ENCODE measurements at regions not wholly inside any gene's neighbourhood (a gene's known extent, or its start where the extent isn't known, plus 50 kb on each side); places are given as distances from the start of the nearest gene placed in this dataset.

DNA sequence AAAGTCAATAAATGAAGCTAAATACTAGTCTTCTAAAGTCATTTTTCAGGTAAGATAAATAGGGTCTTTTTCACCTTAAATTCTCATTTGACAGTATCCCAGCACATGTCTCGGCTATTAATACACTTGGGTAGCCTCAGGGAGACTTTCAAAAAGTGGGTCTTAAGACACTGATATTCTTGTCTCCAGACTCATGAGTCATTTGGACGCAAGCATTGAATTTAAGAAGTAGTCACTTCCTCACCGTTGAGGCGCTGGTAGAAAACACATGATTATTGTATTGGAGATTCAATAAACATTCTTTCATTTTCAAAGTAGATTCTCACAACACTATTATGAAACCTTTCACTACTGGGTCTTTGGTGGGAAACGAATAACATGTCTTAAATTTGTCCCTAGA, 108.9 kb upstream of the SP8 start:
- H3K27ac ChIP-seq, result no peak overlapping the region
- H3K27me3 ChIP-seq, result no peaks in the 10 kb centered on the region
- H3K9me3 ChIP-seq, result no peaks in the 10 kb centered on the region
- TF ChIP-seq POLR2AphosphoS5 (IDR thresholded peaks at IDR 0.05; ENCODE audit: insufficient read depth in 1 of 2, low read depth in 1 of 2) (no peak), POLR2A (IDR thresholded peaks at IDR 0.05) (no peak)
- TF ChIP-seq, protein P1, sequence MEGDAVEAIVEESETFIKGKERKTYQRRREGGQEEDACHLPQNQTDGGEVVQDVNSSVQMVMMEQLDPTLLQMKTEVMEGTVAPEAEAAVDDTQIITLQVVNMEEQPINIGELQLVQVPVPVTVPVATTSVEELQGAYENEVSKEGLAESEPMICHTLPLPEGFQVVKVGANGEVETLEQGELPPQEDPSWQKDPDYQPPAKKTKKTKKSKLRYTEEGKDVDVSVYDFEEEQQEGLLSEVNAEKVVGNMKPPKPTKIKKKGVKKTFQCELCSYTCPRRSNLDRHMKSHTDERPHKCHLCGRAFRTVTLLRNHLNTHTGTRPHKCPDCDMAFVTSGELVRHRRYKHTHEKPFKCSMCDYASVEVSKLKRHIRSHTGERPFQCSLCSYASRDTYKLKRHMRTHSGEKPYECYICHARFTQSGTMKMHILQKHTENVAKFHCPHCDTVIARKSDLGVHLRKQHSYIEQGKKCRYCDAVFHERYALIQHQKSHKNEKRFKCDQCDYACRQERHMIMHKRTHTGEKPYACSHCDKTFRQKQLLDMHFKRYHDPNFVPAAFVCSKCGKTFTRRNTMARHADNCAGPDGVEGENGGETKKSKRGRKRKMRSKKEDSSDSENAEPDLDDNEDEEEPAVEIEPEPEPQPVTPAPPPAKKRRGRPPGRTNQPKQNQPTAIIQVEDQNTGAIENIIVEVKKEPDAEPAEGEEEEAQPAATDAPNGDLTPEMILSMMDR (IDR thresholded peaks at IDR 0.05), result no peak
- no peaks in the 10 kb centered on the region for H3K4me1 ChIP-seq
- H3K36me3 ChIP-seq, result no peaks in the 10 kb centered on the region
- DNase-seq (ENCODE audit: extremely low spot score in 2 of 2), result no peak
- intact Hi-C loops (cut with DNase I), result no loop called here
- H3K4me3 ChIP-seq, result no peak overlapping the region

DNA sequence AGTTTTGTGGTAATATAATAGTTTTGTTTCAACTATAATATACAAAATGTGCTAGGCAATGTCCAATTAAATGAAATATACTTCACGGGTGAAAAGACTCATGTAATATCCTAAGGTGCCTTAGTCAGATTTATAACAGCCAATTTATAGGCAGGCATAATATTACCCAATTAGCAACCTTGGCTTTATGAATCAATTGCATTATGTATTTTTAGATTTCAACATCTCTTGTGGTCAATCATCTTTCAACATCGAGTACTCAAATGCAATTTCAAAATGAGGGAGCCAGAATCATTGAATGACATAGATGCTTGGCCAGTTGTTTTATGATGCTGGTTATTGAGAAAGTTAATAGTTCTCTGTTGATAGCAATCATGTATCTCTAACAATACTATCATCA, 110.3 kb upstream of the SP8 start:
- no peak for DNase-seq (ENCODE audit: extremely low spot score in 2 of 2)
- Histone ChIP-seq H3K27me3 (no peaks in the 10 kb centered on the region), H3K27ac (no peak overlapping the region), H3K36me3 (no peaks in the 10 kb centered on the region), H3K4me1 (no peaks in the 10 kb centered on the region), H3K9me3 (no peaks in the 10 kb centered on the region), H3K4me3 (no peak overlapping the region)
- no peak for TF ChIP-seq POLR2A (IDR thresholded peaks at IDR 0.05)
- TF ChIP-seq, protein P1 (IDR thresholded peaks at IDR 0.05), result no peak
- TF ChIP-seq POLR2AphosphoS5 (IDR thresholded peaks at IDR 0.05; ENCODE audit: insufficient read depth in 1 of 2, low read depth in 1 of 2), result no peak
- intact Hi-C loops (cut with DNase I), result no loop called here

DNA sequence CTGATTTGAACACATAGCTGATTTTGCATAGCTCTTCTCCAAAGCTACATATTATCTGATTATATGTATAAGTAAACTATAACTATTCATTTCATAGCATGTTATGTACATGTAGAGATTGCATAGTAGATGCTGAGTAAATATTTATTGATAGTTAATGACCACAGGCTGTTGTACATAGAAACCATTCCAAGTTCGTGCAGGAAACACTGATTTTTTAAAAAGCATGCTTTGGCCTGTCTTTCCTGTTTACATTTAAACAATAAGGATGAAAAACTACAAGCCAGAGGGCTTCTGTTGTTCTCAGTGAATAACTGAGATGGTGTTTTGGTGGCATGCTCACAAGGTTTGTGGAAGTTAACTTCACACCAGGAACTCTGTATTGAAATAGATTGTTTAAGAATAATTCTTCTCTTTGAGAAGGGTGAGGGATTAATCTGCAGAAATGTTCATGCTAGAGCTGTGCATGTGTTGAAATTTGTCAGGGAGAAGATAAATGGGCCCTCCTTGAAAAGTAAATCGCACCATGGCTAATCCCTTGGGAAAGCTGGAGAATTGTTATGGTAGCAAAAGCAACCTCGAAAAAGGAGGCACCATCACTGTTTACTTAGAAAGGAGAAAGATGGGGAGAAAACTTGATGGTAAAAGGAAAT, 120.2 kb upstream of the SP8 start:
- Histone ChIP-seq H3K4me3 (no peak overlapping the region), H3K27ac (no peak overlapping the region), H3K4me1 (no peaks in the 10 kb centered on the region), H3K9me3 (no peaks in the 10 kb centered on the region), H3K36me3 (no peaks in the 10 kb centered on the region), H3K27me3 (no peaks in the 10 kb centered on the region)
- intact Hi-C loops (cut with DNase I), result no loop called here
- TF ChIP-seq POLR2A (IDR thresholded peaks at IDR 0.05) (no peak), POLR2AphosphoS5 (IDR thresholded peaks at IDR 0.05; ENCODE audit: insufficient read depth in 1 of 2, low read depth in 1 of 2) (no peak)
- TF ChIP-seq, protein P1 (IDR thresholded peaks at IDR 0.05), result no peak
- DNase-seq (ENCODE audit: extremely low spot score in 2 of 2), result no peak

DNA sequence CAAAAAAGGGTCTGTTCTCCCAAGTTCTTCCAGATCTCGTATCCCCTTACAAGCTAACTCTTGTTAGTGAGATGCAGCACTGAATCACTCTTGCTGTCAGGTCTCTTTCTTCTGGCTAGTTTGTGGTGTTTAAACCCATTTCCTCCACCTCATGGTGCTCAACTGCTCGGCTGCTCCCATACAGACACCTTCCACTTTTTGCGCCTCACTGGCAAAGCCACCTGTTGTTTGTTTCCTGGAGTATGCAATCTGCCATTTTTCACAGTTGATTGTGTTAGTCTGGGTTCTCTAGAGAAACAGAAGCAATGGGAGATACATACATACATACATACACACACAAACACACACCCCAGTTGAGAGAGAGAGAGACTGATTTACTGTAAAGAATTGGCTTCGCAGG, 124.4 kb upstream of the SP8 start:
- Histone ChIP-seq H3K27me3 (no peaks in the 10 kb centered on the region), H3K4me3 (no peak overlapping the region), H3K4me1 (no peaks in the 10 kb centered on the region), H3K27ac (no peak overlapping the region), H3K9me3 (no peaks in the 10 kb centered on the region), H3K36me3 (no peaks in the 10 kb centered on the region)
- TF ChIP-seq, protein P1 (IDR thresholded peaks at IDR 0.05), result no peak
- no peak for TF ChIP-seq POLR2A (IDR thresholded peaks at IDR 0.05)
- no peak for TF ChIP-seq POLR2AphosphoS5 (IDR thresholded peaks at IDR 0.05; ENCODE audit: insufficient read depth in 1 of 2, low read depth in 1 of 2)
- DNase-seq (ENCODE audit: extremely low spot score in 2 of 2), result no peak
- intact Hi-C loops (cut with DNase I), result no loop called here

DNA sequence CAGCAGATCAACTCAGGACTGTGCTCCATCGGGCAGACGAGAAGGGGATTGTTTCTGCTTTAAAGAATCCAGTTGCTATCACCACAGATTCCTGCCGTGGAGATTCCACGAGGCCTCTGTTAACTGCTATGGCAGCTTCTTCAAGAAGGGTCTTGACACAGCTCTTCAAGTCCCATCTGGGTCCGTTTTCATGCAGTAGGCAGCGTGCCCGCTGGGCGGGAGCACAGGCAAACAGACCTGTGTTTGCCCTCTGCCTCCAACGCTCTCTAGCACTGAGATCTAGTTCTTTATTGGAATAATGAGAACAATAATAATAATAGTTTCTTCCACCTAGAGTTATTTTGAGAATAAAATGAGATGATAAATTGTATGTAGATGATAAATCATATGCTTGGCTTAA, 127.2 kb upstream of the SP8 start:
- H3K9me3 ChIP-seq, result no peaks in the 10 kb centered on the region
- intact Hi-C loops (cut with DNase I), result no loop called here
- no peak overlapping the region for H3K4me3 ChIP-seq
- no peaks in the 10 kb centered on the region for H3K27me3 ChIP-seq
- TF ChIP-seq POLR2A (IDR thresholded peaks at IDR 0.05) (no peak), POLR2AphosphoS5 (IDR thresholded peaks at IDR 0.05; ENCODE audit: insufficient read depth in 1 of 2, low read depth in 1 of 2) (no peak)
- TF ChIP-seq, protein P1 (IDR thresholded peaks at IDR 0.05), result no peak
- H3K4me1 ChIP-seq, result no peaks in the 10 kb centered on the region
- no peak for DNase-seq (ENCODE audit: extremely low spot score in 2 of 2)
- no peak overlapping the region for H3K27ac ChIP-seq
- no peaks in the 10 kb centered on the region for H3K36me3 ChIP-seq
